ENCODE measurements at regions not wholly inside any gene's neighbourhood (a gene's known extent, or its start where the extent isn't known, plus 50 kb on each side); places are given as distances from the start of the nearest gene placed in this dataset.

- TF ChIP-seq CHD7 (IDR thresholded peaks at IDR 0.05; ENCODE audit: insufficient replicate concordance, low read length) (no peak), CBX8 (IDR thresholded peaks at IDR 0.05; ENCODE audit: borderline replicate concordance, low read depth, low read length) (no peak), SUZ12 (IDR thresholded peaks at IDR 0.05; ENCODE audit: low read length) (no peak), SRF (IDR thresholded peaks at IDR 0.05; ENCODE audit: low read depth, low read length) (no peak), GABPA (IDR thresholded peaks at IDR 0.05; ENCODE audit: borderline replicate concordance, insufficient read depth, low read length) (no peak), HDAC6 (IDR thresholded peaks at IDR 0.05; ENCODE audit: low read depth, low read length) (no peak), ATF2 (IDR thresholded peaks at IDR 0.05; ENCODE audit: low read length) (no peak), GTF2F1 (IDR thresholded peaks at IDR 0.05; ENCODE audit: borderline replicate concordance, low read depth, low read length) (no peak), KDM1A (IDR thresholded peaks at IDR 0.05; ENCODE audit: borderline replicate concordance, low read length) (no peak), CHD2 (IDR thresholded peaks at IDR 0.05; ENCODE audit: low read length) (no peak)
These were observed 171.9 kb downstream of the AHSP start (continued) for GRCh38 chr16:31699601-31700000.
